ENCODE measurements at regions not wholly inside any gene's neighbourhood (a gene's known extent, or its start where the extent isn't known, plus 50 kb on each side); places are given as distances from the start of the nearest gene placed in this dataset.

DNA sequence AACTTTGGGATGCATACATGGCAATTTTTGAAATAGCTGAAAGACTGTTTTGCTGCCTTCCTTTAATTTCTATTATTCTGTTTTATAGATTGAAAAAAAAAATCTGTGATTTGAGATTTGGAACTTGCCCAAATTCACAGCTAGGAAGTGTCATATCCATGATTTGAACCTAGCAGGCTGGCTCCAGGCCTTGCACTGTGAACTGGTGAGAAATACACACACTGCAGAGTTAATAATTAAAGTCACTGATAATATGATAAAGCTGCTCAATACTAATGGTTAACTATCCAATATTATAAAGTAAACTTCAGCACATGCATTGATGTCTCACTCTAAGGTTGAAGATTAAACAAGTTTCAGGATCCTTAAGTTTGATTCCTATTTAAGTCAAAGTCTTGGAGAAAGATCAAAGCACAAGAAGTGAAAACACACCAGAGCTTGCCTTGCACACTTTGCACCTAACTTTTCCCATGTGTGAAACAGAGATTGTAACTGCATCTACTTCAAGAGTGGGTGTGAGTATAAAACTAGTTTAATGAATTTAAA lies 150.6 kb upstream of the CCDC179 start:
- peak in 1 of 3 donors; percentile 48 for DNase-seq

DNA sequence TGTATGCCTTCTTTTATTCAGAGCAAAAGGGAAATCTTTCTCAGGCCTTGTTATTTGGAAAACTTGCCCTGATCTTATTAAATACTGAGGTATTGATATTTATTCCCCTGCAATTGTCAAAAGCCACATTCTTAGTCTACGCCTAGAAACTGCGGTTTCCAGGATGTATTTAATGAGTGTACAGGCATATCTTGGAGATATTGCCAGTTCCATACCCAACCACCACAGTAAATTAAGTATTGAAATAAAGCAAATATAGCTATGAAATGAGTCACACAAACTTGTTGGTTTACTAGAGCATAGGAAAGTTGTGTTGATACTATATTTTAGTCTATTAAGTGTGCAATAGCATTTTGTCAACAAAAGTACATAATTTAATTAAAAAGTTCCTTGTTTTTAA lies 152.7 kb upstream of the CCDC179 start:
- TF ChIP-seq, protein P1, sequence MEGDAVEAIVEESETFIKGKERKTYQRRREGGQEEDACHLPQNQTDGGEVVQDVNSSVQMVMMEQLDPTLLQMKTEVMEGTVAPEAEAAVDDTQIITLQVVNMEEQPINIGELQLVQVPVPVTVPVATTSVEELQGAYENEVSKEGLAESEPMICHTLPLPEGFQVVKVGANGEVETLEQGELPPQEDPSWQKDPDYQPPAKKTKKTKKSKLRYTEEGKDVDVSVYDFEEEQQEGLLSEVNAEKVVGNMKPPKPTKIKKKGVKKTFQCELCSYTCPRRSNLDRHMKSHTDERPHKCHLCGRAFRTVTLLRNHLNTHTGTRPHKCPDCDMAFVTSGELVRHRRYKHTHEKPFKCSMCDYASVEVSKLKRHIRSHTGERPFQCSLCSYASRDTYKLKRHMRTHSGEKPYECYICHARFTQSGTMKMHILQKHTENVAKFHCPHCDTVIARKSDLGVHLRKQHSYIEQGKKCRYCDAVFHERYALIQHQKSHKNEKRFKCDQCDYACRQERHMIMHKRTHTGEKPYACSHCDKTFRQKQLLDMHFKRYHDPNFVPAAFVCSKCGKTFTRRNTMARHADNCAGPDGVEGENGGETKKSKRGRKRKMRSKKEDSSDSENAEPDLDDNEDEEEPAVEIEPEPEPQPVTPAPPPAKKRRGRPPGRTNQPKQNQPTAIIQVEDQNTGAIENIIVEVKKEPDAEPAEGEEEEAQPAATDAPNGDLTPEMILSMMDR (IDR thresholded peaks at IDR 0.05) = no peak
- DNase-seq = no peak

More for the DNA sequence above, 150.6 kb upstream of the CCDC179 start:
- no peaks in the 10 kb centered on the region for H3K27me3 ChIP-seq
- H3K4me1 ChIP-seq = no peaks in the 10 kb centered on the region
- TF ChIP-seq, protein P1 (IDR thresholded peaks at IDR 0.05) = no peak
- no peak for TF ChIP-seq POLR2A (IDR thresholded peaks at IDR 0.05)
- H3K27ac ChIP-seq = no peak overlapping the region
- H3K36me3 ChIP-seq = no peaks in the 10 kb centered on the region
- no peaks in the 10 kb centered on the region for H3K9me3 ChIP-seq
- H3K4me3 ChIP-seq = no peak overlapping the region

DNA sequence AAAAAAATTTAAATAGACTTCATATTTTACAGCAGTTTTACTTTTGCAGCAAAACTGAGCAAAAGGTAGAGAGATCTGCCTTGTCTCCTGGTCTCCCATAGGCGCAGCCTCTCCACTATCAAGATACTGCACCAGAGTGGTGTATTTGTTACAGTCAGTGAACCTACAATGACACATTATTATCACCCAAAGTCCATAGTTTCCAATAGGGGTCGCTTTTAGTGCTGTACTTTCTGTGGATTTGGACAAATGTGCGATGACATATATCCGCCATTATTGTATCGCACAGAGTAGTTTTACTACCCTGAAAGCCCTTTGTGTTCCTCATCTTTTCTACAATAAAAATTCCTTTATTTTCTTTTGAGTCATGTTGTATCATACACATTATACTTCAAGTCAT lies 153.2 kb upstream of the CCDC179 start:
- no peak for DNase-seq
- Histone ChIP-seq H3K9me3 (no peaks in the 10 kb centered on the region), H3K4me3 (no peak overlapping the region), H3K4me1 (no peaks in the 10 kb centered on the region), H3K27me3 (no peaks in the 10 kb centered on the region), H3K27ac (no peak overlapping the region), H3K36me3 (no peaks in the 10 kb centered on the region)
- TF ChIP-seq POLR2A (IDR thresholded peaks at IDR 0.05) = no peak
- TF ChIP-seq, protein P1 (IDR thresholded peaks at IDR 0.05) = no peak

More for the DNA sequence above, 152.7 kb upstream of the CCDC179 start:
- no peaks in the 10 kb centered on the region for H3K4me1 ChIP-seq
- H3K27ac ChIP-seq = no peak overlapping the region
- H3K4me3 ChIP-seq = no peak overlapping the region
- no peaks in the 10 kb centered on the region for H3K36me3 ChIP-seq
- H3K27me3 ChIP-seq = no peaks in the 10 kb centered on the region
- H3K9me3 ChIP-seq = no peaks in the 10 kb centered on the region

DNA sequence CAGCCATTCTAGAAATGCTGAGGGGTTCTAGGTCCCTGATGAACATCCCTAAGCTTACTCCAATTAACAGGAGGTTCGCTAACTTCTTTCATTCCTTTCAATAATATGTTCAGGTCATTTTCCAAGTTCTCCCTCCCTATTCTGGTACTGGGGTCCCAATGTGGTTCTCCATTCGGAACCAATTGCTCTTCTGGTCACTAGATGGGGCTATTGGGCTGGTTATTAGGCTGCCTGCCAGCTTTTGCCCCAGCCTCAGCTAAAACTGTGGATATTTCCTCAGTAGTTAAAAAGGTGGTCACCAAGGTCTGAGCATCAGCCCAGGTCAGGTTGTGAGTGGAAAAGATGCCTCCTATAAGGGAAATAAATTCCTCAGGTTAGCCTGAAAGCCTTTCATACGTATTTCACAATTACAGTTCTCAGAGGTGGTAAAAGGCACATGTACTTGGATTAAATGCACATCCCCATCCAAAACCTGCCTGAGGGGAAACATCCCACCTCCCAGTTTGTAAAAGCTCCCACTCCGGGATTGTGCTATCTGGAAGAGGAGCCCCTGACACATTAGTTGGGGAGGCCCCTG lies 161.1 kb upstream of the CCDC179 start:
- Histone ChIP-seq H3K9me3 (no peaks in the 10 kb centered on the region), H3K27me3 (no peaks in the 10 kb centered on the region), H3K4me3 (no peak overlapping the region), H3K36me3 (no peaks in the 10 kb centered on the region), H3K4me1 (no peaks in the 10 kb centered on the region), H3K27ac (no peak overlapping the region)
- TF ChIP-seq, protein P1 (IDR thresholded peaks at IDR 0.05) = peak in 4 of 6 experiments; percentile 31 to 68 (median 58)
- no peak for TF ChIP-seq POLR2A (IDR thresholded peaks at IDR 0.05)
- no peak for DNase-seq

DNA sequence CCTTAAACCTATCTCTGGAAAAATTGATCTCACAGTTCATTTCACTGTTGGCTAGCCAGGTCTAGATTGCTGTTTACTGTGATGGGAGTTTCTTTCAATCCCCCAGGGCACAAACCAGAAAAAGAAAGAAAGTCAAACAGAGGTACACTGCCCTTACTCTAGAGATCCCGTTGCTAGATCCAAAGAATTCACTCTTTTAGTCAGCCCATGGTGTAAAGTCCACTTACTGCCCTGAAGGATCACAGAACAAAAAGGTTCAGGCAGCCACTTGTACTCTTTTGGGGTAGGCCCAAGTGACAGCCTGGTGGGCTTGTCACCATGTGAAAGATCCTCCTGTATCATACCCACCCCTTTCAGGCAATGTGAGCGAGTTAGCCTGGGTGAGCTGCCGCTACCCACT lies 162.6 kb upstream of the CCDC179 start:
- TF ChIP-seq, protein P1 (IDR thresholded peaks at IDR 0.05) = no peak
- no peak for TF ChIP-seq POLR2A (IDR thresholded peaks at IDR 0.05)
- H3K27ac ChIP-seq = no peak overlapping the region
- no peaks in the 10 kb centered on the region for H3K9me3 ChIP-seq
- DNase-seq = no peak
- no peak overlapping the region for H3K4me3 ChIP-seq
- no peaks in the 10 kb centered on the region for H3K4me1 ChIP-seq
- H3K36me3 ChIP-seq = no peaks in the 10 kb centered on the region
- no peaks in the 10 kb centered on the region for H3K27me3 ChIP-seq
